KBM-7 (cell line): ENCODE measurements at regions not wholly inside any gene's neighbourhood (a gene's known extent, or its start where the extent isn't known, plus 50 kb on each side); places are given as distances from the start of the nearest gene placed in this dataset.
A peak's percentile ranks its signal among the peaks of the same experiment; 100 is the strongest.

Experiments
- DNase-seq: peaks from one replicate; pipeline ENCODE4 v3.0.0-alpha.2; 2015
- in situ Hi-C: fragments of 300-500 bp; cut with MboI; formaldehyde crosslinking; loops from 2 replicates; pipeline ENCODE4 v1.14.3; 2020; ENCODE audit warnings: low sequenced_read_pairs, low pct_unique_long_range_greater_than_20kb, mixed read lengths

DNA sequence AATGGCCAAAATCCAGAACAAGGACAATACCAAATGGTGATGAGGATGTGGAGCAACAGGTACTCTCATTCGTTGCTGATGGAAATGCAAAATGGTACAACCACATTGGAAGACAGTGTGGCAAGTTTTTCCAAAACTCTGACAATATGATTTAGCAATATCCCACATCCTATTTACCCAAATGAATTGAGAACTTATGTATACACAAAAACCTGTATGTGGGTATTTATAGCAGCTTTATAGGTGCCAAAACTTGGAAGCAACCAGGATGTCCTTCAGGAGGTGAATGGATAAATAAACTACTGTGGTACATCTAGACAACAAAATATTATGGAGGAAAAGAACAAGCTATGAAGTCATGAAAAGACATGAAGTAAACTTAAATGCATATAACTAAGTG lies 156.5 kb downstream of the TFAP2A start:
- in situ Hi-C loops = no loop called here

DNA sequence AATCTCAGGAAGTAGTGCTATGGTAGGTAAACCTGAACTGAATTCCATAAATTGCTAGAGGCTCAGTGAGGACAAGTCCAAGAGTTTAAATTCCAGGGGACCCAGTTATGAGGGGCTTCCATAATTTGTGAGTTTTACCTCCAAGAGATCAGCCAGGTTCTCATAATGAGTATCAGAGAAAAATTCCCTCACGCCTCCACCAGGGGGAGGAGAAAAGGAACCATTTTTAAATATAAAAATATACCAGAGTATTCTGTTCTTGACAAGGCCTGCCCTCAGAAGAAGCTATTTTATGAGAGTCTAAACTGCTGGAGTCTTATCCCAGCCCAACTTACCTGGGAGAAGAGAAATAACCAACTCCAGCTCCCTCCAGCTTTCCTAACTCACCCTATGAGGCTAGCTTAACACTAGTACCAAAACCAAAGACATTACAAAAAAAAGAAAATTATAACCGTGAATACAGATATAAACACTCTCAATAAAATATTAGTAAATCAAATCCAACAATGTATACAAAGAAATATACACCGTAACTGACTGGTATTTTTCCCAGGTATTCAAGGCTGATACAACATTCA lies 158.7 kb downstream of the TFAP2A start:
- in situ Hi-C loops = no loop called here
- DNase-seq = peak; percentile 27

More for the DNA sequence above, 156.5 kb downstream of the TFAP2A start:
- no peak for DNase-seq

DNA sequence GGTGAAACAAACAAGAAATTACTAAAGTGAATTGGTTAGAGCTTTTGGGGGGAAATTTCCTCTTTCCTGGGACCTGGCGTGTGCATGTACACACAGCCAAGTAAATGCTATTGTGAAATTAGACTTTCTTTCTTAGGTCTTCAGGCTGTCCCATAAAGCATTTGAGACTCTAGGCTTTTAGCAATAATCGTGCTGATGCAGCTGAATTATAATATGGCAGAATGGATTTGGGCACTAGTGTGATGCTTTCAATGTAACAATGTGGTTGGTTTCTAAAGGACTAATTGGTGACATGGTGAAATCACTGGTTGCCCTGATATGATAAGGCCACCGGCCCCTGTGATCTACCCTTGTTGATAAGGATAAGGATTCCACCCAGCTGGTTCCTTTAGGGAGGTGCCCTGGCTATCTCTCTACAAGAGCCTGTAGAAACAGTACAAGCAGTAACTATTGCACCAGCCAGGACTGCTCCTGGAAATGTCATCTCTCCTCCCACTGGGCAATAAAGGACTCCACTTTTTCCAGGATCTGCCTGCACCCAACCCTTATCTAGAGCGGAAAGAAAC lies 164.1 kb downstream of the TFAP2A start:
- no peak for DNase-seq
- in situ Hi-C loops = no loop called here

- in situ Hi-C loops = no loop called here
- peak; percentile 7 for DNase-seq
These were observed 166.5 kb downstream of the TFAP2A start for GRCh38 chr6:10248378-10248843.

DNA sequence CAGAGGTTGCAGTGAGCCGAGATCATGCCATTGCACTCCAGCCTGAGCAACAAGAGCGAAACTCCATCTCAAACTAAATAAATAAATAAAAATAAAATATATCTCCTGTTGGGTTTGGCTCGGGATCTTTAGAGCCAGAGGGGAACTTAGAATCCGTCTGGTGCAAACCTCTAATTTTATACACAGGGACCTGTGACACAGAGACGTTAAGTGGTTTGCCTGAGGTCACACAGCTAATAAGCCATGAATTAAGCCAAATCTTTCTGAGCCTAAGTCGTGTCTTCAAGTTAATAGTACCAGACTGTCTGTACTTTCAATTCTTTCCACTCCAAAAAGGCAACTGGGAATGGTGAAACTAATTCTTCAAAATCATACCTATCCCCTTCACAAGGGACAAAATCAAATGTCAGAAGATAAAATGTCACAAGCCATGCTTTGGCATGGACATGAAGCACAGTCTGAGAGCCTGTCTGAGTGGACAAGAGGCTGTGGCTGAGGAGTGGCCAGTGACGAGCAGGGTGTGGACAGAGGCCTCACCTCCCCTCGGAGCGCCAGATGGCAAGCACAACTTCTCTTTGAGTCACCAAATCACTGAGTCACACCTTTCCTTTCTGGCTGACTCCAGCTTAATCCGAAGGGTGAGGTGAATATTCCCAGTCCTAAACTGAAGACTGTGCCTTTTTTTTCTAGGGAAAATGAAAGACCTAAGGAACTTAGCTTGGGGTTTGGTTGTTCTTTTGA lies 177.4 kb downstream of the TFAP2A start:
- DNase-seq = no peak
- in situ Hi-C loops = no loop called here

- in situ Hi-C loops = no loop called here
- DNase-seq = no peak
These were observed 179.5 kb downstream of the TFAP2A start for GRCh38 chr6:10235344-10235743.

DNA sequence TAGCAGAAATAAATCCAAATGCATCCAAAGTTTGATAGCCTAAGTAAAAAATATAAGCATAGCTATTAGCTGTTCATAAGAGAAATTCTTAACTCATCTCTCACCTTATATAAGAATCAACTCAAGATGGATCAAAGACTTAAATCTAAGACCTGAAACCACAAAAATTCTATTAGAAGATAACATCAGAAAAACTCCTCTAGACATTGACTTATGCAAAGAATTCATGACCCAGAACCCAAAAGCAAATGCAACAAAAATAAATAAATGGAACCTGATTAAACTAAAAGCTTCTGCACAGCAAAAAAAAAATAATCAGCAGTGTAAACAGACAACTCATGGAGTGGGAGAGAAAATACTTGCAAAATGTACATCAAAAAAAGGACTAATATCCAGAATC lies 184.3 kb downstream of the TFAP2A start:
- DNase-seq = no peak
- in situ Hi-C loops = no loop called here

- no peak for DNase-seq
- in situ Hi-C loops = no loop called here
These were observed 191.0 kb downstream of the TFAP2A start for GRCh38 chr6:10223841-10224240.

DNA sequence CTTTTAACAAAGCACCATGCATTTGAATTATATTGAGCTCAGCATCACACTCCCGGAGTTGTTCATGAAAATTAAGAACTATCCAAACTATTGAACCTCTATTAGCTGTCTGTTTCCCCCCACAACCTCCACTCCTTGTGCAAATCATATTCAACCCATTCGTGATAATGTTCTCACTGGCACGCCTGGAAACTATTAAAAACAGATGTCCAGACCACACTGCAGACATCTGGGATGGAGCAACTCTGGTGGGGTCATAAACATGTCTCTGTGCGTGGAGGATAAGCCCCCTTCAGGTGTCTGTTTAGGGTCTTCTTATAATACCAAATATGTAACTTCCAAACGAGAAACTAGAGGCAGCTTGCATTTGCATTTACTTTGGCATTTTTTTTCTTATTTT lies 193.7 kb downstream of the TFAP2A start:
- in situ Hi-C loops = no loop called here
- no peak for DNase-seq

GRCh38 chr6:10219510-10219909 lies 195.4 kb downstream of the TFAP2A start:
- DNase-seq = no peak
- in situ Hi-C loops = no loop called here

DNA sequence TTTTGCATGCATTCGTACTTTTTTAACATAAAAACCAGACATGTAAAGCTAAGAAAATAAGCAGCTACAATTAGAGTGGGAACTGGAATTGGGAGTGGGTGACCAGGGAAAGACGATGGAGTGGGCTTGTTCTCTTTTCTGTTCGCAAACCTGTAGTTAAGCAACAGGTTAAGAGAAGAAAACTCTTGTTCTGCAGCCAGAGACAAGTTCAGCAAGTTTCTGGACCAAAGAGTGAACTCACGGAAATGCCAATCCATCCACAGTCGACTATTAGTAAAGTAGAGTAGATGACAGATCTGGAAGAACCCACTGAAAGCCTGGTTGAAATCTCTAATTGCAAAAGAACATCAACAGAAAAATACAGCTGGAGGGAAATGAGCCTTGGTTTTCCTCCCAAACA lies 197.8 kb downstream of the TFAP2A start:
- no peak for DNase-seq
- in situ Hi-C loops = no loop called here

GRCh38 chr6:10215326-10216110 lies 199.4 kb downstream of the TFAP2A start:
- DNase-seq = no peak
- in situ Hi-C loops = no loop called here

DNA sequence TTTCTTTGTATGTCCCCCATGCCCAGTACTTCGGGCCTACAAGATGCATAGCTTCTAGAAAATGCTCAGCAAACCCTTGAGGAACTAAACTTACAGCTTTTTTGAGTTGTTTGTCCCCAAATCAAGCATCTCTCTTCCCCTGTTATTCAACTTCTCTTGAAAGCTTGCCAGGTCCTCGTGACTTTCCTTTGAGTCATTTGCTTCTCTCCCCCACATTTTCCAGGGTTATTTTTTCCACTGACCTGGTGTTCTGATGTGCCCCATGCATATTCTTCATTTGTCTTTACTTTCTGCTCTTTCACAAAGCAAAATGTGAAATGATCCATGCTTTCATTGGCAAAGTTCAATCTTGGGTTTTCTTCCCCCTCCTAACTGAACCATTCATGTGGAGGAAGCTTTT lies 204.8 kb downstream of the TFAP2A start:
- in situ Hi-C loops = no loop called here

GRCh38 chr6:10205892-10206291 lies 209.0 kb downstream of the TFAP2A start:
- in situ Hi-C loops = no loop called here
- DNase-seq = peak; percentile 56

More for the DNA sequence above, 204.8 kb downstream of the TFAP2A start:
- DNase-seq = no peak

DNA sequence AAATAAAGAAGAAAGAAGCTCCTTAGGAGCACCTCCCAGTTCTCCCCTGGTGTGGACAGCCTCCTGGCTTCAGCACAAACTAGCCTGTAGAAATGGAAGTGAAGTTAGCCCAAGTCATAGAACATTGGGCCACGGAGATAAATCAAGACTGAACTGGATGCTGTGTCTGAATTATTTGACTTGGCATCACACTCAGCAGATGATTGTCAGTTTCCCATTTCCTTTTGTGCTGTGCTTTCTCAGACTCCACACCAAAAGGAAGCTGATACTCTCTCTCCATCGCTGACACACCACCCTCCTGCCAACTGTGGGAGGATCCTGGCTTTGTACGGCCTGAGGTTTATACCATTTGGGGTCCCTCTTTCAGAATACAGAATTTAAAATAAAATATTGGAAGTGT lies 209.8 kb downstream of the TFAP2A start:
- no peak for DNase-seq
- in situ Hi-C loops = no loop called here

DNA sequence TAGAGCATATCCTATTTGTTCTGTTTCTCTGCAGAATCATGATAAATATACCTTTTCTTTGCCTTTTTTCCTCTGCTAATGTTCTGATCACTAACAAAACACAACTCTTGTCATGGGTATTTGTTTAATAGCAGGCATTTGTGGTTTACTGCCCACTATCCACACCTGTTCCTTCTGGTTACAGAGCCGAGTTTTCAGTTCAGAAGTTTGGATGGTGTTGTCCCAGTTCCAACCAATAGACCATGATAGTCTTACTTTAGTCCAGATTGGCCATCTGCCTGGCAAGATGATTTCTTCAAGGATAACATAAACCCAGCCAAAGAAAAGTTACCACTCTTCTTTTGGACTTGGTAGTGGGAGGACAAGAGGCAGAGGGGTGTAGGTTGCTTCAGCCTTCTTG lies 211.2 kb downstream of the TFAP2A start:
- DNase-seq = no peak
- in situ Hi-C loops = no loop called here

- no peak for DNase-seq
- in situ Hi-C loops = no loop called here
These were observed 212.3 kb downstream of the TFAP2A start for GRCh38 chr6:10202581-10202980.

DNA sequence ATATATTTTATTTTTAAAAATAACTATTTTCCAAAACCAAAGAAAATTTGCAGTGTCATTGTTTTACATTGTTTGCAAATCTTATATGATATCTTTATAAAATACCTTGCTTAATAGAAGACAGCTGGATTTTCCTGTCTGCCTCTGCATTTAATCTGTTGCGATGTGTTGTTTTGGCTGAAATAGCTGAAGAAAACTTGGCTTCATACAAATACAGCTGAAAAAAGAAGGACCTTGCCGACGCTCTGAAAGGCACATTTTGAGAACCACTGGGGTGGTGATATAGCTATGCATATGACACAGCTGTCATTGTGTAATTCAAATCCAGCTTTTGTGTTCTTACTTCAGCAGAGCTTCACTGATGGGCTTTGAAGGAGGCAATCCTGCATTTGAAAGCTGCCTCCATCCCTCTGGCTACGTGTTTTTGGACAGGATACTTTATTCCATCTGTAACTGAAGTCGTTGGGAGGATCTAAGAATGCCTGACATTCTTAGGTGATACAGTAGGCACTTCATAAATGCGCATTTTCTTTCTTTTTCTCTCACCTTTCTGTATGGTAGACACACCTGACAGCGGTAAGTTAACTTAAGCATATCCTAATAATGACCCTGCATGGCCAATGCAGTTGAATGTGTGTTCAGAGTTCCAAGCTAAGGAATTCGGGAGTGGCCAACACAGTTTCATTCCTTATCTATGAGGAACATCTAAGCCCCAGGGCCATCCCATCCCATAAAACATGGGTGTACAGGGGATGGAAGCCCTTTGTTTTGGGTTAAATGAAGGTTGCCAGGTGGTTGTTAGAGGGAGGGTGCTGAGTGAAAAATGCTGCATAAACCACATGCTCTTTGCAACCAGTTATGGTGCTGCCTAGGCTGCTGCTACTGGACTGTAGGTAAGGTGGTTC lies 213.0 kb downstream of the TFAP2A start:
- no peak for DNase-seq
- in situ Hi-C loops = no loop called here

- in situ Hi-C loops = no loop called here
- DNase-seq = no peak
These were observed 218.8 kb downstream of the TFAP2A start for GRCh38 chr6:10196090-10196489.
